ENCODE measurements at regions not wholly inside any gene's neighbourhood (a gene's known extent, or its start where the extent isn't known, plus 50 kb on each side); places are given as distances from the start of the nearest gene placed in this dataset.

GRCh38 chr4:23038626-23039491 is 346.1 kb downstream of the GBA3 start:
- no peak for TF ChIP-seq CTCF (IDR thresholded peaks at IDR 0.05; ENCODE audit: low read depth, low read length, poor library complexity, severe bottlenecking)
- no peak for TF ChIP-seq EZH2phosphoT487 (IDR thresholded peaks at IDR 0.05; ENCODE audit: borderline replicate concordance, low read length)
